ENCODE measurements at regions not wholly inside any gene's neighbourhood (a gene's known extent, or its start where the extent isn't known, plus 50 kb on each side); places are given as distances from the start of the nearest gene placed in this dataset.
"Not testable (repeated sequence)": the region's sequence is repeated elsewhere in the genome, so short reads cannot be mapped to it uniquely, and the experiment has no call there.

DNA sequence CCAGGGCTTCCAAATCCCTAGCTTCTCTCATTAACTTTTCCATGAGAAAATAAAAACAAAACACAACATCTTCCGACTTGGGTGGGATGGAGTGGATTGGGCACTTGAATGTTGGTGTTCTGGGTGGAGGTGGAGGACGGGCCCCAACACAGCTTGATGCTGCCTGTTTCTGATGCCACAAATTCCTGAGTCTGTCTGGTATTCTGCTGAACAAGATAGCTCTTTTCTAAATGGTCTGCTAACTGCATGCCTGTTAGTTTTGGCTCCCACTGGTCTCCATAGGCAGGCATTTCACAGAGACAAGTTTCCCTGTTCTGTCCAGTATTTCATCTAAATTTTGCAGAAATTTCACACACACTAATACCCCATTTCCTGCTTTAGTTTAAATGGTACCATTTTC, 160.9 kb upstream of the FZD8 start:
- no peak for DNase-seq

DNA sequence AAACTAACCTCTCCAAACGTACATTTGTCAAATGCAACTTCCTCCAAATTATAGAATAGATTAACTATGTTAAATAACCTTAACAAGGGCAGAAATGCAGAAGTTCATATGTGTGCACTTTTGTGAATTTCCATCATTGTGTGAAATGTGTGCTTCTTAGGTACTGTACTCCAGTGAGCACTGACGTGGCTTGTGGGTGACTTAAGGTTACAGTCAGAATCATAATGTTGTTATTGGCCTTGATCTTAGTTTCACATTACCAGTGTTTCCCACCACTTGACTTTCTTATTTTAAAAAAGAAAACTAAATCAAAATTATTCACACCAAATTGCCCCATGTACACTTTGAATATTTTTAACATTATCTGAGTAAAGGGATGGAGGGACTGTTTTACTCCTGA, 155.1 kb upstream of the FZD8 start:
- DNase-seq, result no peak

DNA sequence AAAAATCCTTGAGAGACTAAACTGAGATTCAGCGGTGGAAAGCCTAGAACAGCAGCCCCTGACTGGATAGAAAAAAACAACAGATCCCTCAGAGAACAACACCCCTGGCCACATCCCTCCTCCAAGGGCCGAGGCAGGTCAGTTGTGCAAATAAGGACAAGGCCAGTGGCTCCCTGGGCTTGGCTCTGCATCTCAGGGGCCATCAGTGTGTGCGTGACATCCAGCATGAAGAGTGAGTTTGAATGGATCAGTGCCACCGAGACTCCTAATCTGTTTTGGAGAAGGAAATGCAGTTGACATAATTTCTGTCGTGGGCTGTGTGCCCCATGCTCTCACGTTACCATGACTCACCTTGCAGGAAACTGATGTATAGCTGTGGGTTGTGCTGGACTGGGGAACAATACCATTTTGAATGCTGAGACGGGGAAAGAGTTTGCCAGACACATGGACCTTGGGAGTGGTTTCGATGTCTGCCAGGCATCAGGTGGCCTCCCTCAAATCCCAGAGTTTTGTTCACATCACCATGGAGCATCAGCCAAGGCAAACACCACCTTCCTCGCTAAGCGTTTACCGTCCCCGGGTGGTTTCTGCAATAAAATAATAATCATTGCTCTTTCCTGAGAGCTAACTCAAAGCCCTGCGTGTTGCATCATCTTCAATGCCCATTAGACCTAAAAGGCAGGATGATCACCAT, 153.2 kb upstream of the FZD8 start:
- no peak for DNase-seq

DNA sequence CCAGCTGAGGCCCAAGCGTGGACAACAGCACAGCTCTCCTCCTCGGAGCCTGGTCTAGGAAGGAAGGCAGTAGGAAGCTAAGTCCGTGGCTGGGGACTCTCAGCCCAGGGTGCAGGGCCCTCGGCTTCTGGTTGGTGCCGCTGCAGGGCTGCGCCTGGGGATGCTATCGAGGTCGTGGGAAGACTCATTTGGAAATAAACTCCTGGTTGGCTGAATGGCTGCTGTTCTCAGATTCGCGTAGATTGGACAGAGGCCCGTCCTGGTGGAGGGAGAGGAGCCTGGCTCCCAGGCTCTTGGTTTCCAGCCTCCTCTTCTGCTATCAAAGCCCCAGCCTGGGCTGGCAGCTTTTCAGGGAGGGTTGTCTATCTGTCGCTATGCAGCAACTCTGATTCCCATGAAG, 152.6 kb upstream of the FZD8 start:
- no peak for DNase-seq

DNA sequence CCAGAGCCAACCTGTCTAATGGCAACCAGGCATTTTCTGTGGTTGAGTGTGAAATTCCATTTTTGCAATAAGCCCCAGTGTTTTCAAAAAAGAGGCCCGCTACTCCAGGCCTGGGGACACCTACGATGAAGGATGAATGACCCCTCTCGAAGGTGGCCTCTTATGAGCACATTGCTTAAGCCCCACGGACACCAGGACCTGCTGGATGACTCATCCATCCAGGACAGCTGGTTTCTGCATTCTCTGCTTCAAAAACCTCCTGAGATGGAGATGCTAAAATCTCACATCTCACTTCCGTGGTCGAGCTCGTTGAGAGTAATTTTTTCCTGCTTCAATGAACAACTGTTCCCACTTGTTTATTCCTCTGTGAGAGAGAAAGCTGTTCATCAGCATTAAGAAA, 150.2 kb upstream of the FZD8 start:
- no peak for DNase-seq

DNA sequence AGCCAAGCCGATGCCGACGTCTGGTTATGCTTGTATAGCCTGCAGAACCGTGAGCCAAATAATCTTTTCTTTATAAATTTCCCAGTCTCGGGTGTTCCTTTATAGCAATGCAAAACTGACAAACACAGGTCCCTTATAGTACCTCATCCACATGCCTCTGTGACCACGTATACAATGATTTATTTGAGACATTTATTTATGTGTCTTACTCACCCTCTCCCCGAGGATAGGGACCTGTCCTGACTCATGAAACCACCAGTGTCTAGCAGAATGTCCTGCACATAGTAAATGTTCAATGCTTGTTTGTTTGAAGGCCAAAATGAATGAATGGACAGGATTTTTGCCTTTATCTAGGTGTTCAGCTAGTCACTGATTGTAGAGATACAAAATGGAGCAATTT, 147.9 kb upstream of the FZD8 start:
- no peak for DNase-seq

DNA sequence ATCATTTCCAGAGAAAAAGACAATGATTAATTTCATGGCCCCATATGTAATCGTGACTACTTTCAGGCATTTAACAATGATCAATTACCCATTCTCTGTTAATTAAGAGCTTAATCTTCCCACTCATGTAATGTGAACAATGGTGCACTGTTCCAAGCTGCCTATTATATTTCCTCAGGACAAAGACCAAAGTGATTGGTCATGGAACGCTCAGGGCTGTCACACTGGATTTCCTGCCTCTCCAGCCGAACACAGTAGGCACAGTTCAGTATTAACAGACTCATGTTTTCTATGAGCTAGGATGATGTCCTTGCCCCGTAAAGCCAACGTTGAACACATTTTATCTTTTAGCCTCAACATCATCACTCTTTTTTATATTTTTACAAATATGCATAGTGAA, 142.7 kb upstream of the FZD8 start:
- DNase-seq, result no peak

DNA sequence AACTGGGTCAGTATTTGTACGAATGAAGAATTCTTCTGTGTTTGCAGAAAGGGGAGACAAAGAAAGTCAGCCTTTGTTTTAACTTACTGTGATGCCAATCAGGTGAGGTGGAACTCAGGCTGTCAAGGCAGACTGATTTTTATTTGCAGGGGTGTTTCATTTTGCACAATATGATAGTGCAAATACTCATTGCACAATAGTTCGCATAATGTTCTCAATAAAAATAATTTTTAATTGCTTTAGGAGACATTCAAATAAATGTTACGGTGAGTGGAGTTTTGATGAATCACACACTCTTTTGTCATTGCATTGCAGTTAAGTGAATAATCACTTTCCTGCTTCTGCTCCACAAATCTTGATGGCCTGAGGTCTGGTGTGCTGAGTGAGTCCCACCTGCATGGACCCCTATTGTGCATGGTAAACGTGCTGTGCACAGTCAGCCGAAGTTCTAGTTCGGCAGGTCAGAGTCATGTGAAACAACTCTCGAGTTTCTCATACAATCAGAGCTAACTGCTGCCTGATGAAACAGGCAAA, 141.3 kb upstream of the FZD8 start:
- DNase-seq, result no peak

DNA sequence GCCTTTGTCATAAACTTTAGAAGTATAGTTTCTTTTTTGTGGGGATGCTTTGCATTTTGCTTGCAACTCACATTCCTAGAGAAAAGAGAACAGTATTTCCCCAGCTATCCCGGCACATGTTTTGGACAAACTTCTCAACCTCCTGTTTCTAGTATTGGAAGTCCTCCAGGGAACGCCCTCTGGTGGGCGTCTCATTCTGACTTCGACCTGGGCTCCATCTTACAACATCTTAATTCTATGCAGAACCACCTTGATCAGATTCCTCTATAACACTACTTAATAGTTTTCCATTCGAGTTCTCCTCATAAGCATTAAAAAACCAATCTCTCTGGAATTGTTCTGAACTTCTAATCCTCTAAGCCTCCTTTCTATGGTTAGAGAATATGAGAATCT, 139.5 kb upstream of the FZD8 start:
- no peak for DNase-seq

DNA sequence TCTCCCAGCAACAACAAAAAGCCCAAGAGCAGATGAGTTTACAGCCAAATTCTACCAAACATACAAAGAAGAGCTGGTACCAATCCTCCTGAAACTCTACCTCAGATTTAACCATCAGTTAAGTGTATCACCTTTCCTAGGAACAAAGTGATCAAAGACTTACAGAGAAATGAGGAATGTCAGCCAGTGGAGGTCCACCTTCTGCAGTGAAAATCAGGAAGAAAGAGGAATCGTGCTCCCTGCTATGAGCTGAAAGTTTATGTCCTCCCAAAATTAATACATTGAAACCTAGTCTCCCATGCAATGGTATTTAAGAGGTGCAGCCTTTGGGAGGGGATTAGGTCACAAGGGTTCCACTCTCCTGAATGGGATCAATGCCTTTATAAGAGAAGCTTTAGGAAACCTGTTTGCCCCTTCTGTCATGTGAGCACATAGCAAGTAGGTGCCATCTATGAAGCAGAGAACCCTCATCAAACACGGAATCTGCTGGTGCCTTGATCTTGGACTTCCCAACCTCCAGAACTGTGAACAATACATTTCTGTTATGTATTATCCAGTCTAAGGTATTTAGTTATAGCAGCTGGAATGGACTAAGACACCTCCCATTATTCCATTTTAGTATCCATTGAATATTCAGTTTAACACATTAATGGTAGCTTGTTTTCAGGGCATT, 139.0 kb upstream of the FZD8 start:
- no peak for DNase-seq

DNA sequence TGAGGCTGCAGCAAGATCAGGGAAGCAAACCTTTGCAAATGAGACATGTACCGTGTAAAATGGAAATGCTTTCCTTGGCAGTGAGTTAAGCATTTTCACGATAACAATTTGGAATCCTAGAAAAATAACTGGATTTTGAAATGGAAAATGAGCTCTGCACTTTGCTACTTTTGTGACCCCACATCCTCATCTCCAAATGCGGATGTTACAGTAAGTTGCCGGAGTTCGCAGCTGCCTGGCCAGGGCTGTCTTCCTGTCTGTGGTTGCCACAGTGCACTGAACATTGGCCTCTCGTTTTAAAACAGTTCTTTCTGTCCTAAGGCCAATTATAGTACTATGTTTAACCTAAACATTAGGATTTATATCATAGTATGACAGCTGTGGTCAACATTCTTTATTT, 136.2 kb upstream of the FZD8 start:
- DNase-seq, result no peak

DNA sequence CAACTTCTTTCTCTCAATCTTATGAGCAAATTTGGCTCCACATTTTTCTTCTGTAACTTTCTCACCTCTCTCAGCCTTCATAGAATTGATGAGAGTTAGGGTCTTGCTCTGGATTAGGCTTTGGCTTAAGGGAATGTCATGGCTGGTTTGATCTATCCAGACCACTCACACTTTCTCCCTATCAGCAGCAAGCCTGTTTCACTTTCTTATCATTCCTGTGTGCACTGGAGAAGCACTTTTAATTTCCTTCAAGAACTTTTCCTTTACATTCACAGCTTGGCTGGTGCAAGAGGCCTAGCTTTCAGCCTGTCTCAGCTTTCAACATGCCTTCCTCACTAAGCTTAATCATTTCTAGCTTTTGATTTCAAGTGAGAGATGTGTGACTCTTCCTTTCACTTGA, 134.5 kb upstream of the FZD8 start:
- DNase-seq, result not testable (repeated sequence)

DNA sequence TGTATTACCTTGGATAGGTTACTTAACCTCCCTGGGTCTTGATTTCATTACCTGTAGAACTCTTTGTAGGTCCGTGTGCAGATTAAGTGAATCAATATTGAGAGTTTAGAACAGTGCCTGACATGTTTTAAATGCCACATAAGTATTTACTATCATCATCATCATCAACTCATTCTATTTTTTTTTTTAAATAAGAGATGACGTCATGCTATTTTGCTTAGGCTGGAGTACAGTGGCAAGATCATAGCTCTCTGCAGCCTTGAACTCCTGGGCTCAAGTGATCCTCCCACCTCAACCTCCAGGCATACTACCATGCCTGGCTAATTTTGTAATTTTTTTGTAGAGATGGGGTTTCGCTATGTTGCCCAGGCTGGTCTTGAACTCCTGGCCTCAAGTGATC, 132.0 kb upstream of the FZD8 start:
- DNase-seq, result no peak

DNA sequence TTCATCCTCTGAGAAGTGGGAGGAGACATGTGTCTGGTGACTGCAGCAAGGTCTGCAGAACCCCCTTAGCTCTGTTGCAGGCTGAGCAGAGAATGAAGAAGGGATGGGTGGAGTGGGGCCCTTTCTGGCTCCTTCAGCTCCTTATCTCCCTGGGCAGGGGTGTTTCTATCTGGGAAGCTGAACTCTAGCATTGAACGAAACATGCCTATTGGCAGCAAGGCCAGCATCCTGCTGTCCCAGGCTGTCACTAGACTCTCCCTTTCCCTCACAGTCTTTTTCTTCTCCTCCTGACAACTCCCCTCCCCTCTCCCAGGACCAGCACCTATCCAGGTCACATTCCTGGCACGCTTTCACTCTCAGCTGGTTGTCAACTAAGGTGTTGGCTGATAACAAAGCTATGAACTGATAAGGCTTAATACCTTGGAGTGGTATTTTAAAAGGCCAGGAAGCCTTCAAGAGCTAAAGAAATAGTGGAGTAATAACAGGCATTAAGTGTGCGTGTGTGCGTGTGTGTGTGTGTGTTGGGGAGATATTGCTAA, 128.8 kb upstream of the FZD8 start:
- no peak for DNase-seq

DNA sequence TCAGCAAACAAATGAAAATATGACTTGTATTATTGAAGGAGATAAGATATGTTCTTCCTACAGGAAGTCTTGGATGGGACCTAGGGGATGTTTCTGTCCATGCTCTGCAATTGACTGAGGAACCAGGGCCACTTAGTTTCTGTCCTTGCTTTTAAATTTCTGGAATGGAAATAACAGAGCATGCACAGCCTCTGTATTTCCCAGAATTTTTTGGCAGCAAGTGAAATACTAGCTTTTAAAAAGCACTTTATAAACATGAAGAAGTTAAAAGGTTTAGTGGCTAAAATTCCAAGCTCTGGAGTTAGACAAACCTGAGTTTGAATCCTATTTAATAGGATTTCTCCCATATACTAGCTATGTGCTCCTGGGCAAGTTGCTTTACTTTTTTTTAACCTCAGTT, 127.7 kb upstream of the FZD8 start:
- DNase-seq, result no peak

DNA sequence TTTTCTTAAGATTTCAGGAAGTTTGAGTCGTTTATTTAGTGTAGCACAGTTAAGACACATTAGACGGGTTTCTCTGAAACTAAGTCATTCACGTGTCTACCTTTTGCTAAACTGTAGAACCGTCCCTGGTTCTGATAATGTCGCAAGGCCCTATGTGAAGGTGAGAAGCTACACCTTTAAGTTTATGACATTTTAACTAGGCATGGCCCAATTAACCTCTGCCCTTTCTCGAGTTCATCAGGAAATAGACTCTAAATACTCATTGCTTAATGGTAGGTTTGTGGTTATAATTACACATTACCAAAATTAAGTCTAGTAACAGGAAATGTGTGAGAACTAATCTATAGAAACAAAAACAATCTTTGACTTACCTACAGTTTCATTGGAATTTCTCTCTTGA, 126.6 kb upstream of the FZD8 start:
- DNase-seq, result no peak

DNA sequence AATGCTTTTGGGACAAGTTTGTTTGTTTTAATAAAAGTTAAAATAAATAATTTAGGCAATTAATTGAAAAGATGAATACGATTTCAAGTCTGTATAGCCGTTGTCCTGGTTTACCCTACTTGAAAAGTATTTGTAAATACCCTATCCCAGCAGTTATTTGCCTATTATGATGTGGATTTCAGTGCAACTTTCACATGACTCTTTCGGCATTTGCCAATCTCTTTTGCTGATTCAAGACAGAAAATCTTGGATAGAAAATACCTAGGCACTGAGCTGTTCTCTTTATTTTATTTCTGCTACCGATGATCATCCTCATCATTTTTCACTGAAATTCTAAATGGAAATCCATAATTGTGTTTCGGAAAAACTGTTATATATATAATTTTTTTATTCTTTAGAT, 125.9 kb upstream of the FZD8 start:
- DNase-seq, result no peak

DNA sequence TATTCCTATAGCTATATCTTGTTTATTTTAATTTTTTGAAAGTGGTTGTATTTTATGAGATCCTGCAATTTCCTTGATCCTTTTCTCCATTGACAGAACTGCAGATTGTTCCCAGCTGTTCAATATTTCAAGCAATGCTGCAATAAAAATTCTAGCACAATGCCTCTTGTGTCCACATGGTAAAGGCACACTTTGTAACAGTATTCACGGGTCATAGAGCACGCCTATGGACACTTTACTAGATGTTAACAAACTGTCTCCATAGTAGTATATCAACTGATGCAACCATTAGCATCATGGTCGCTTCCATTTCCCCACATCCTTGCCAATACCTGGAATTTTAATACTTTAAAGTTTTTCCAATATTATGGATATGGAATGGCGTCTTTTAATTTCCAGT, 123.9 kb upstream of the FZD8 start:
- DNase-seq, result no peak

DNA sequence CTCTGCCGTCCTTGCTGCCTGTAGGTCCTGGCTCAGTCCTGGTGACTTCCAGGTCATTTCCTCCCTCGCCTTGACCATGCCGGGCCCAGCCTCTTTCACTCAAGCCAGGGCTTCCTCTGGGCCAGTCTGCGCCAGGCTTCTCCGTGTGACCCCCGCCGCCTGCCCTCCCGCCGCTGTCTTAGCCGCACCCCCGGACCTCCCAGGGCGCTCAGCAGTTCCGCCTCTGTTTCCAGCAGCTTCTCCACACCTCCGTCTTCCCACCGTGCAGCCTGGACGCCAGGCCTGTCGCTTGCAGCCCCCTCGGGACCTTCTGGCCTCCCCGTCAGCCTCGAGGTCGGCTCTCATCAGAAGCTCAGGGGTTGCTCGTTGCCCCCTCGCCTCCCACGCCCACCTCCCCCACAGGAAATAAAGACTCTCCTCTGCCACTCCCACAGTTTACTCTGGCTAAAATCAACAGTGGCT, 123.0 kb upstream of the FZD8 start:
- DNase-seq, result no peak

DNA sequence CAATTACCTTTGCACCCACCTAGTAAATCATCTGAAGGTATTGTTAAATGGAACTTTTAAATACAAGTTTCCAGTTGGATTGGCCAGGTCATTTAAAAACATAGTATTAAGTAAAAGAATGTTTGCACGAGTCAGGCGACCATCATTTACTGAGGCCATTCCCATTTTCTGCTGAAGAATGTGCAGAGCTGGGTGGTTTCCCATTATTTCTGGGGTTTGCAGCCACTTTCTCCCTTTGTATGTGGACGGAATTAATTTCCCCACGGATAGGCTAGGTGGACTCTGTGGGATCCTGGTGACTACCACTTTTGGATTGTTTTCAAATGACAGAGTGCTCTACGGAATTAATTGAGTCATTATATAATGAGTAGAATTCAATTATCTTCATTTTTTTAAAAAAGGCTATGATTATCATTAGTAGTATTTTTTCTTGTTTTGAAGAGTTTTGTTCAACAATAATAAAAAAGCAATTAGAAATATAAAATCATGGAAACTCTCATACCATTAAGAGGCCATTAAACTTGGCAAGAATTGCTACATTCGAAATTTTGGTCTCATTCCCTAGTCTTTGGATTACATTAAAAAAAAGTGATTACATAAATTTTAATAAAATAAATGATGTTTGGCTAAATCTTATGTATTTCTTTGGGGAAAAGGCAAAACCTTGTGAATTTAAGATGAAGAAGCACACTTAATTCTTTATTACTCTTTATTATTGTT, 120.4 kb upstream of the FZD8 start:
- DNase-seq, result no peak

DNA sequence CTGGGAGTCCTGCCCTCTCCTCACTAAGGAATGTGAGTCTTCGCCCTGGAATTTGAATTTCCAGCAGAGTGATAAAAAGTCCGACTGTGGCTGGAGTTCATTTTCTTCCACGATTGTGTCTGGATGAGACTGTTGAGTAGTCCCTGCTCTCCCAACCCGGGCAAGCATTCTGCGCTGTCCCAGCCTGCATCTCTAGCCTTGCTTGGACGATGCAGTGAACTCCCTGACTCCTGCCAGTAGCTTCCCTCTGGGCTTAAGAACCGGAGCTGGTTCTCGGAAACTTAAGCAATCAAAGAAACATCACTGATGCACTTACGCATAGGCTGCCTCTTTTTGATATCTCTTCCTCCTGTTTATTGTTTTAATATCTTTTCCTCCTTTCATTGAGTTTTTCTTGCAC, 116.0 kb upstream of the FZD8 start:
- DNase-seq, result no peak

DNA sequence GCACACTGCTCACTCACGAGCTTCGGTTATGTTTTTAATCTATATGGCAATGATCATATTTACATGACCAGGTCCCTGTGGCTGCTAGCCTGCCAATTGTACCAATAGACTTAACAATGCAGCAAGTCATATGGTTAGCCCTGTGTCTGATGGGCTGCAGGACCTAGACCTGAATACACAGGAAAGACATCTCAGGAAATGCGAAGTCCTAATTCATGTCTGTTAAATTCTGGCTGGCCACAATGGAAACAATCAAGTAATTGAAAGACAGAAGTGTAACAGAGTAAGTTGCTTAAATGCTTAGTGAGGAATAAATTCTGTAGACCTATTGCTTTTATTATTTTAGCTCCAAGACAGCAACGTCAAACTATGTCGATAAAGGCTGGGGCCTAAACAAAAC, 112.4 kb upstream of the FZD8 start:
- no peak for DNase-seq
